AML-193 (cell line): ENCODE measurements at regions not wholly inside any gene's neighbourhood (a gene's known extent, or its start where the extent isn't known, plus 50 kb on each side); places are given as distances from the start of the nearest gene placed in this dataset.
"Not testable (repeated sequence)": the region's sequence is repeated elsewhere in the genome, so short reads cannot be mapped to it uniquely, and the experiment has no call there.

ENCODE experiments used
- DNase-seq, 2 experiments: peaks; one replicate each; lab custom pipeline; 2025; lab: John Stamatoyannopoulos, UW

DNA sequence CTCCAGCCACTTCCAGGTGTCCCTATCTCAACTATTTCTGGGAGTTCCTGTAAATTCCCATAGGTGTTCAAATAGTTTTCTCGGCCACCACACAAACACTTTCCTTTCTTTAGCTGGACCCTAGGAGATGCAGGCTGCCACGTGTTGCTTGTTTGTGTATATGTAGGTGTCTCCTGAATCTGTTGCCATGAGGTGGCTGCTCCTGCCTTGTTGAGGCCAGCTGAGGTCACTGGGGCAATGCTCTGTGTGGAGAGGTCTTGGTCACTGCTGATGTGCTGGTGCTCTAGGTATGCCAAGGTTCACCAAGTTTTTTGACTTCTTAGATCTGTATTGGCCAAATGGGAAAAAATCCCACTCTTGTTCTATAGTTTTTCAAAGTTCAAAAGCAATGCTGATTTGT is 132.5 kb upstream of the CHD1 start:
- DNase-seq: no peak

DNA sequence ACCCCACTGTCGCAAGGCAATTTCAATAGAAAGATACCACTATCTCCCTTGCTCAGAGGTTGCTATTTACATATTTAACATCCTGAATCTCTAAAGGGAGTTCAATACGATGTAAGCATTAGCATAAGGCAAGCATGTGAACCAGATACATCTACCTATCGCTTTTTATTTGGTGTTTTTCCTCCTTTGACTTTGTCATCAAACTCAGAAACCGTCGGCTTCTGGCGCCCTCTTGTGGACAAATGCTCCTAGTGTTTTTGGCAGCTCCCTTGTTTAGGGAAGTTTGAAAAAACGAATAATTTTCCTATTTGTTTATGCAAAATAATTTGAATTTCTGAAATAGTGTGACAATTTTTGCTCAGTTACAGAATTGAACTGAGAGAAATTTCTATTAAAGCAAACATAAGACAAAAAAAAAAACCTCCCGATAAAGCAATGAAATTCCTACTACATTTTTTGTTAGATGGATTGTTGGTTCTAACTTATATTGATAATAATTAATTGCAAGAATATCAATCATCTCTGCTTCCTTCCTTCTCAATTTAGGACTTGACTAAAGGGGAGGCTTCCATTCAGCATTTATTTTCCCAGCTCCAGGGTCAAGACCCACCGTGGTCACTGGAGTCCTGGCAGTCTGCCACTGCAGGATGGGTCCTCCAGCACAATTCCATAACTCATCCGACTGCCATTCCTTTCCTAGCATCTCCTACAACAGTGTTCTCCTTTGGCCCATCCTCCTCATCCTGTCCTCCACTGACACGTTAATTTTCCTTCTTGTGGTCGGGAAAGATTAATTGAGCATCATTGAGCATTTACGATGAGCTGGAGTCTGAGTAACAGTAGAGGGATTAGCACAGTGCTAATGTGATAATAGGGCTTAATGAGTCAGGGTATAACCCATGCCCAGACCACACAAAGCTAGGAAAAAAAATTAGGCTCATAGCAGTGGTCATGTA is 131.8 kb upstream of the CHD1 start:
- DNase-seq: peak; percentile 63 to 68

DNA sequence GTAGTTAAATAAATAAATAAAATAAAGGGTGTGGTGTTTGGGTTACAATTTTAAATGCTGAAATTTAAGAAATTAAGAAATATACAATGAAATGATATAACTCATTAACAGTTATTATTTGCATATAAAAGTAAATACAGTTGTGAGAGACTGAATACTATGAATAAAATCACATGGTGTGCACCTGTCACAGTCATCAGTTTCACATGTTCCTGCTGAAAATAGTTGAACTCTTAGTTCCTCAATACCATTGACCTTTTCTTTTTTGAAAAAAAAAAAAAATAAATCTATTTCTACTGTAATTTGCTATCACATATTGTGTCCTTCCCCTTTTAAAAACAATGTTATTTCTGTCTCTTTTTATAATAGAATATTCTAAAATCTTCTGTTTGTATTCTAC is 130.9 kb upstream of the CHD1 start:
- DNase-seq: no peak

DNA sequence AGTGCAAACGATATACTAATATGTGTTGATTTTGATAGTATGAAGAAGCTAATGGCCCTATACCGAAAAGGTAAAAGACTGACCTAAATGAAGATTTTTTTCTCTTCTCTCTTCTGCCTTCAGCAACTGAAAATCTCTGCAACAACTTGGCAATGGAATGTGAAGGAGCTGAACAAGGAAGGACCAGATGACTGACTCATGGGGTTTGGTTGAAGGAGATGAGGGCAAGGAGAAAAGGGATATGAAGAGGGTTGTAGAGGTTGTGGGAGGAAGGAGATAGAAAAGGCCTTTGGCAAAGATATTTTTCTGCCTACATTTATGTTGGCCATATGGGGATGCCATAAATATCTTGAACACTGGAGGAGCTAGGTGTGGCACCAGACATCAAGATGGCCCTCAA is 129.7 kb upstream of the CHD1 start:
- DNase-seq: no peak

DNA sequence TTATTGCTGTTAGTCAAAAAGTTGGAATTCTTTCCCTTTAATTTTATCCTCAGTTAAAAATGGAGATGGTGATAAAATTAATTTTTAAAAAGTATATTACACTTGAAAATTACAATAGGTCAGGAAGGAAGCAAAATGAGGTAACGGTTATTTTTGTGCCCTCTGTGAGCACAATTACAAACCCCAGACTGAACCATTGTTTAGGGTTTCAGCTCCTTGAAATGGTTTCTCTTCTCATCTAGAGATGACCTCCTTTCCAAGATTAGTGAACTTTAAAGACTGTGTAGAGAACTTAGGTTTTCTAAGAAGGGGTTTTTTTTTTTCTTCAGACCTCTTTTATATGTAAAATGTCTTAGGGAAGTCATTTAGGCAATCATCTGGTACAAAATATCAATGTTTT is 126.2 kb upstream of the CHD1 start:
- no peak for DNase-seq

DNA sequence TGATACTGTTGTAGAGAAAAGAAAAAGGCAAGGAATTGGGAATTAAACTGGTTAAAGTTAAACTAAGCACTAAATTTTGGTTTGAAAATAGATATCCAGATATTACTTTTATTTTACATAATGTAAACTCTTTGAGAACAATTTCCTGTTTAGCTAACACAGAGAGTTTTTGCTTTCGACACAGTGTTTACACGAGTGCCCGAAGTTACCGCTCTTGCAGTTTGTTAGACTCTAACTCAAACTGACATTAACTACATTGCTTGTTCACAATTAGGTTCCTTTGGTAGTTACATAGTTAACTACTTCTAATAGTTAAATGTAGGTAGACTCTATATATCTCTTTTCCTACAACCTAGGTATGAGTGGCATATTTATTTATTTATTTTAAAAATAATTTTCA is 117.1 kb upstream of the CHD1 start:
- no peak for DNase-seq

DNA sequence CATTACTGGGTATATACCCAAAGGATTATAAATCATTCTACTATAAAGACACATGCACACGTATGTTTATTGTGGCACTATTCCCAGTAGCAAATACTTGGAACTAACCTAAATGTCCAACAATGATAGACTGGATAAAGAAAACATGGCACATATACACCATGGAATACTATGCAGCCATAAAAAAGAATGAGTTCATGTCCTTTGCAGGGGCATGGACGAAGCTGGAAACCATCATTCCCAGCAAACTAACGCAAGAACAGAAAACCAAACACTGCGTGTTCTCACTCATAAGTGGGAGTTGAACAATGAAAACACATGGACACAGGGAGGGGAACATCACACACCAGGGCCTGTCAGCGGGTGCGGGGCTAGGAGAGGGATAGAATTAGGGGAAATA is 114.5 kb upstream of the CHD1 start:
- DNase-seq: not testable (repeated sequence)

DNA sequence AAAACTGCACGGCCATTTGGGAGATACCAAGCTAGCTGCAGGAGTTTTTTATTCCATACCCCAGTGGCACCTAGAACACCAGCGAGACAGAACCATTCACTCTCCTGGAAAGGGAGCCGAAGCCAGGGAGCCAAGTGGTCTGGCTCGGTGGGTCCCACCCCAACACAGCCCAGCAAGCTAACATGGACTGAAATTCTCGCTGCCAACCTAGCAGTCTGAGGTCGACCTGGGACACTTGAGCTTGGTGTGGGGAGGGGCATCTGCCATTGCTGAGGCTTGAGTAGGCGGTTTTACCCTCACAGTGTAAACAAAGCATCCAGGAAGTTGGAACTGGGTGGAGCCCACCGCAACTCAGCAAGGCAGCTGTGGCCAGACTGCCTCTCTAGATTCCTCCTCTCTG is 108.9 kb upstream of the CHD1 start:
- no peak for DNase-seq

DNA sequence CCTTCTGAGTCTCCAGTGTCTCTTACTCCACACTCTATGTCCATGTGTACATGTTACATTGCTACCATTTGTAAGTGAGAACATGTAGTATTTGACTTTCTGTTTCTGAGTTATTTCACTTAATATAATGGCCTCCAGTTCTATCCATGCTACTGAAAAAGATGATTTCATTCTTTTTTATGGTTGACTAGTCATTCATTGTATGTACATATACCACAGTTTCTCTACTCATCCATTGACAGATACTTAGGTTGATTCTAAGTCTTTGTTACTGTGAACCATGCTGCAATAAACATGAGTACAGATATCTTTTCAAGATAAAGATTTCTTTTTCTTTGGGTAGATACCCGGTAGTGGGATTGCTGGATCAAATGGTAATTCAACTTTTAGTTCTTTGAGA is 107.1 kb upstream of the CHD1 start:
- DNase-seq: no peak

DNA sequence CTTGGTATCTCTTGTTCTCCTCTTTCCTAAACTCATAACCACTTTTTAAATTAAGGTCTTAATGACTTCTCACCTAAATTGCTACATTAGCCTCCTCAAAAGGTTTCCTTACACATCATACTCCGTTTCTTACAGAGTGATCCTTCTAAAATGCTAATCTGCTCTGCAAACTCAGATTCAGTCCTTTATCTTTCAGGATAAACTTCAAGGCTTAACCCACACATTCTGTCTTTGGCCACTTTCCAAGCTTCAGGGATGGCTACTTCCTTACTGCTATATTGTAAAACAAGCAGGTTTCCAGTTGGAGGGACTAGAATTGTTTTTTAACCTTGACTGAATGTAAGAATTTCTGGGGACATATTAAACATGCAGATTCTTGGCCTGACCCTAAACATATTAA is 105.5 kb upstream of the CHD1 start:
- peak in 1 of 2 experiments; percentile 24 for DNase-seq

DNA sequence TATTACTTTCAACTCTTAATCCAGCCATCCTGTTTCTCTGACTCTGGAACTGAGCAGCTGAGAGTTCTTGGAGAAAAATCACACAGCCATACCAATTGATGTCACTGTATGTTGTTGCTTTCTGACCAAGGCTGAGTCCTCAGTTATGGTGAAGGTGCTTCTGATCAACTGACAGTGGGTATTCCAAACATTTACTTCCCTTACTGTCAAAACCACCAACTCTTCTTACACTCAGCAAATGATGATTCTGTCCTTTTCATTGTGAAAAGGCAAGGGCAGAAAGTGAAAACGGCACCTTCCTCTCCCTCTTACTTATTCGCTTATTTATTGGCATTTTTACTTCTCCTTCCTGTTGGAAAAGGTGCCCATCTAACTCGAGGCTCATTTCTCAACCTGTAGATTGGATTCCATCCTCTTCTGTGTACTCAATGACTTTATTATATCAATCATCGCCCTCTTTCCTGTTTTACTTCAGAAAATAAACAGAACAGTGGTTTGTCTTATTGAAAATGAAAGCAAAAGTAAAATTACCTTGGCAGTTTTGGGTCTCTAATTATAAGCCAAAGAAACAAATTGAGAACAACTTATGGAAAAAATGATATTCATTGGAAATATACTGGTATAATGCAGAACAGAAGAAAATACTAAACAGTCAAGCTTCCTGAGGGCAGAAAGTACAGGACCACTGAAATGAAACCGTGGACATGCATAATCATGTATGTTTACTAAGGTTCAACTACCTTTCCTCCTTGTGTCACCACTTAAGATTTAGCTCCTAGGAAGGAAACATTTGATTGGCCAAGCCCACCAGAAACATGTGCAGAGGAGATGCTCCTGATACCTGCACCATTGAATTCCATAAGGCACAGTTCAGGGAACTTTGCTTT is 104.5 kb upstream of the CHD1 start:
- no peak for DNase-seq

DNA sequence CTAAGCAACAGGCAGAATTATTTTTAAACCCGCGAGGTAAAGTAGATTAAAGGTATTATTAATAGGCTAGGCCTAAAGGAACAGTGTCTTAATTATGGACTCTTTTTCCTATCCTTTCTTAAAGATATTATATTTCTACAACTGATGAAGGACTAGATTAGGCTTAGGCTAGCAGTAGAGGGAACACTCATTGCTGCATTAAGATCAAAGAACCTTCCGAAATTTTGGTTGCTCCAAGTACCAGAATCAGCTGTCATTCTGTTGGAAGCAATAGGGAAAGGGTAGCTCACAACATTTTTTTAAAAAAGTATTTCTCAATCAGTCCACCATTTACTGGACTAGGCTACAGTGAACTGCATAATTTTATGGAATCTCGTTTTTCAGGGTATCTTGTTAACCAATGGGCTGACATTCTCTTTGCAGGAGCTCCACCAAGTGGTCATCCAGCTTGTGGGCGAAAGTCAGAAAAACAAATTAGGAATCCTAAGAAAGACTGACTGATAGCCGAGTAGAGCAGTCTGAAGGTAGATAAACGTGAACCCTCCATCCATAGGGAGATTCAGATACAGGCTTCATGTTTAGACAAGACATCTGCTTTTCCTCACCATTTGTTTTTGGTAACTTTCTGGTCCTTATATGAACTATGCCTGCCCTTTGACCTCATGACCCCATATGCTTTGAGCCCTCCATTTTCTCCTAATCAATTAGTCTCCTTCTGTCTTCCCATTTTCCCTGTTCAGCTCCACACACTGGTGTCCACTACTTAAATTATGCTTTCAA is 103.6 kb upstream of the CHD1 start:
- peak; percentile 70 to 81 for DNase-seq

DNA sequence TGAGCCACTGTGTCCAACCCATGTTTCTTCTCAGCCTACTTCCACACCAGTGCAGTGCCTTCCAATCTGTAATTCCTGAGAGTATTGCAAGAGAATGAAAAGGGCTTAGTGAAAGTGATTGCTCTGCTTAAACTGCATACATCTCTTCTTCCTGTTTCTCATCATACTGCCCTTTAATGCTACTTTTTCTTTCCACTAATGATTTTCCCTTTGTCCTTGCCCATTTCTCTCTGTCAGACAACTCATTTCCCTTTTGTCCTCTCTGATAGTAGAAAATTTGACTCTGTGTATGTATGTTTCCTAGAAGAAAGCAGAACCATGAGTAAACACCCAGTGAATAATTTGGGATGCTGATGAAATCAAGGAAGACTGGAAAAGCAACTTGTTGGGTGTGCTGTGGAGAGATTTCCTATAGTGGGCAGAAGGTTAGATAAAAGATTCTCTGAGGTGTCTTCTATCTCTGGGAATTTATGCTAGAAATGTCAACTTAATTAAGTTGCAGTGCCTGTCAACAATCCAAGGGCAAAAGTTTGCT is 102.2 kb upstream of the CHD1 start:
- DNase-seq: peak in 1 of 2 experiments; percentile 6

DNA sequence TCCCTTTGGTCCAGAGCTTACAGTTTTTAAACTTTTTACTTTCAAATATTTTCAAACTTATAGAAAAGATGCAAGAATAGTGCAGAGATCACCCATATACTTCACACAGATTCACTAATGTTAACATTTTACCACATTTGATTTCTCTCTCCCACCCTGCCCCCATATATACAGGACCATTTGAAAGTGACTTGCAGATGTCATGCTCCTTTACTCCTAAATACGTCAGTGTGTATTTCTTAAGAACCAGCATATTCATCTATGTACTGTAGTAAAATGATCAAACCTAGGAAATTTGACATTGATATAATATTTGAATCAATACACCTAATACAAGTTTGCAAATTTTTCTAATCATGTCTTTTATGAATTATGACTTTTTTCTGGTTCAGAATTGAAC is 100.4 kb upstream of the CHD1 start:
- no peak for DNase-seq

DNA sequence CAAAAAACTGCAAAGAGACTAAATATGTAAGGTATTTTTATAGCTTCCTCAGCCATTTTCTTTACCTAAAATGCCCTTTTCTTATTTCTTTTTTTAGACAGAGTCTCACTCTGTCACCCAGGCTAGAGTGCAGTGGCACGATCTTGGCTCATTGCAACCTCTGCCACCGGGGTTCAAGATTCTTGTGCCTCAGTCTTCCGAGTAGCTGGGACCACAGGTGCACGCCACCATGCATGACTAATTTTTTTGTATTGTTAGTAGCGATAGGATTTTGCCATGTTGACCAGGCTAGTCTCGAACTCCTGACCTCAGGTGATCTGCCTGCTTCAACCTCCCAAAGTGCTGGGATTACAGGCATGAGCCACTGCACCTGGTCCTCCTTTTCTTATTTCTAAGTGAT is 99.4 kb upstream of the CHD1 start:
- not testable (repeated sequence) for DNase-seq

DNA sequence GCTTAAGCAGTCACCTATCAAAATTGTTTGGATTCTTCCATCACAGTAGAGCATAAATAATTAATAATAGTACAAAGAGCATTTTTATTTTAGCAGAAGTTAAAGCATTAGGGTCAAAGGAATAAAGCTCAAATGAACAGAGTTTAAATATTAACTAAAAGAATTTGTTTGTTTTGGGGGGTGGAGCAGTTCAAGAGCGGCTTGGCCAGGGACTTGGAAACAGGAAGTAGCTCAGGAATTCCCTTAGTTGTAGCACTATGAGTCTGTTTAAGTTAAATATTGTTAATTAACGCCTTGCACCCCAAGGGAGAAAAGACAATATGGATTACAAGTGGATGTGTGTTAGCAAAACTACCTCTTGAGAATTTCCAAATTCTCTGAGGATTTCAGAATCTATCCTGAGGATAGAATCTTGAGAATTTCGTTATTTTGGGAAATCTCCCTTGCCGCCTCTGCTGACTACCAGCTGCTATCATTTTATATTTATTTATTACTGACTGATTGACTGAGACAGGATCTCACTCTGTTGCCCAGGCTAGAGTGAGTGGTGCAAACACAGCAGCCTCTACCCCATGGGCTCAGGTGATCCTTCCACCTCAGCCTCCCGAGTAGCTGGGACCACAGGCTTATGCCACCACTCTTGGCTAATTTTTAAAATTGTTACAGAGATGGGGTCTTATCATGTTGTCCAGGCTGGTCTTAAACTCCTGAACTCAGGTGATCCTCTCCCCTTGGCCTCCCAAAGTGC is 96.7 kb upstream of the CHD1 start:
- DNase-seq: no peak

DNA sequence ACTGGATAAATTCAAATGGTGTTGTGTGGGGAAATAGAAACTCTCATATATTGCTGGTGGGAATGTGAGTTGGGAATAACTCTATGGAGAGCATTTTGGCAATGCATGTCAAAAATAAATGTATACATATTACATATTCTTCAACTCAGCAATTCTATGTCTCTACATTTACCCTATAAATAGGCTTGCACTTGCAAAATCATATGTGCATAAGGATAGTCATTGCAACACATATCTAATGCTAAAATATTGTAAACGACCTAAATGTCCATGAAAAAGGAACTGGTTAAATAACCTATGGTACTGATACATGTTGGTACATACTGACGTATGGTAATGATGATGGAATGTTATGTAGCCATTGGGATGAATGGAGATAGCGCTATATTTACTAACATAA is 94.5 kb upstream of the CHD1 start:
- no peak for DNase-seq

DNA sequence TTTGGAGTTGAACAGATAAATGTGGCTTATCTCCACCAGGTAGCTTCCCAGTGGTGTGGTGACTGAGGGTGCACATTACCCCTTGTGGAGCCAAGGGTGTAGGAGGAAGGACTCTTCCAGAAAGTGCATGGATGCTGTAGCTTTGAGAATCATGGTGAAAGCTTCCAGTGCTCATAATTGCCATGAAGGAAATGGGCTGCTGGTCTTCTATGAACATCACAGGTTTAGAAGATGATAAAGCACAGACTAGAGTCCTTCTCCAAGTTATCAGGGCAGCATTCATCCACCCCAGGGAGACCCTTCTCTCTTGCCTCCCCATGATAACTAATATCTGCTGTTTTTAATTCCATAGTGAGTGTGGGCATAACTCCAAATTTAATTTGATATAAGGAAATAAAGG is 93.4 kb upstream of the CHD1 start:
- no peak for DNase-seq

DNA sequence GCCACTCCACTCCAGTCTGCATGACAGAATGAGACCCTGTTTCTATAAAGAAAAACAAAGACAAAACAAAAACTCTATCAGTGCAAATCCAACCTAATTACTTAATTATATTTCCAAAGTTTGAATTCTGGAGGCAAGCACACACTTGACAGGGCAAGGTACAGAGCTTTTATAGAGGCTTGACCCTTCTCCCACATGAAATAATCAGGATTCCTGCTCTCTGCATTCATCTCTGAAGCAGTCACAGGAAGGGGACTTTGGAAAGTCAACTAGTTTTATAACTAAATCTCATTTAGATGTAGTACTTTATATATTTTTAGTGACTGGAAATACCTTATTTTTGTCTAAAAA is 91.9 kb upstream of the CHD1 start:
- no peak for DNase-seq

DNA sequence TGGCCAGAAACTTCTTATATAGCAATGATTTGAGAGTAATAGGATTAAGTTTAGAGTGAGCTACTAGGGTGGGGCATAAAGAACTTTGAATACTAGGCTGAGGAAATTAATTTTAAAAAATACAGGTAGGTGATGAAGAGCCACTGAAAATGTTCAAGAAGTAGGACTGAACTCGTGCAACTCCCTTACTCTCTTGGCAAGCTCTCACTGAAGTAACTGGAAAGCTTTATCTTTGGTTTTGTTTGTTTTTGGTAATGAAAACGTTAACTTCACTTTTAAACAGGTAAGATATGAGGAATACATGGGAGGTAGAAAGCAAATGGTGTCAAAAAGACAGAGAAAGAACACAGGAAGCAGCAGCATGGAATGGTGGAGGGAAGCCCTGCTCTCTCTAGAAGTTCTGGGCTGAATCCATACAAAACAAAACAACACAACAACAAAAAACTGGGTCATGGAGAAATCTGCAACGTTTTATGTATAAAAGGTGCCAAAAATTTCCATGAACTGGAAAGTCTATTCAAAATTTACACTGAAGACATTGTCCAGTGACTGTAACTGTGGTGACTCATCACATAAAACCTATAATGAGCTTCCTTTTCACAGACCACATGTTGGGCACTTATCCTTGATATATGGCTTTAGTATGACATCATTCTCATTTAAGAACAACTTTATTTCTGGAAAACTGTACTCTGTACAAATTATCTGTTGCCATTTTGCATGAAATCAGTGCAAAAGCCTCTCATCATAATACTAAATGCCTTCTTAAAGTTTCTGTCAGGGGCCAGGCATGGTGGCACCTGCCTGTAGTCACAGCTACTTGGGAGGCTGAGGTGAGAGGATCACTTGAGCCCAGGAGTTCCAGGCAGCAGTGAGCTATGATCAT is 91.2 kb upstream of the CHD1 start:
- DNase-seq: peak; percentile 16 to 46
